ENCODE measurements at regions not wholly inside any gene's neighbourhood (a gene's known extent, or its start where the extent isn't known, plus 50 kb on each side); places are given as distances from the start of the nearest gene placed in this dataset.

DNA sequence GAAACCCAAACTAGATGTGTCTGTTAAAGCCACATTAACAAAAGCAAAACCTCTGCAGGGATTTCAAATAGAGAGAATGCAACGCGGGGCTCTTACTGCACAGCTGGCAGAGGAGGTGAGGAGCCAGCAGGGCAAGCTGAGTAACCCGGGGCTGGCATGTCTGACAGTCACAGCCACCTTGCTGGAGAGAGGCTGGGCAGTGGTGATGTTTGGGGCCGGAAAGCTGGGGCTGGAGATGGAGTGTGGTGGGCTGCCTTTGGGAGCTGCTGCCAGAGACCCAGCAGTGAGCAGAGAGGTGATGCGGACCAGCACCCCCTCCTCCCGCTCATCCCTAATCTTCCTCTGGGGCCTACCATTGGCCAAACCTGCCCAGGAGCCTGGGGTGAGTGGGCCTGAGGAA is 204.5 kb upstream of the ARL4C start:
- no peak for TF ChIP-seq CTCF (IDR thresholded peaks at IDR 0.05)
- no peak for TF ChIP-seq POLR2A (IDR thresholded peaks at IDR 0.05)
